ENCODE measurements at regions not wholly inside any gene's neighbourhood (a gene's known extent, or its start where the extent isn't known, plus 50 kb on each side); places are given as distances from the start of the nearest gene placed in this dataset.
"Not testable (repeated sequence)": the region's sequence is repeated elsewhere in the genome, so short reads cannot be mapped to it uniquely, and the experiment has no call there.

DNA sequence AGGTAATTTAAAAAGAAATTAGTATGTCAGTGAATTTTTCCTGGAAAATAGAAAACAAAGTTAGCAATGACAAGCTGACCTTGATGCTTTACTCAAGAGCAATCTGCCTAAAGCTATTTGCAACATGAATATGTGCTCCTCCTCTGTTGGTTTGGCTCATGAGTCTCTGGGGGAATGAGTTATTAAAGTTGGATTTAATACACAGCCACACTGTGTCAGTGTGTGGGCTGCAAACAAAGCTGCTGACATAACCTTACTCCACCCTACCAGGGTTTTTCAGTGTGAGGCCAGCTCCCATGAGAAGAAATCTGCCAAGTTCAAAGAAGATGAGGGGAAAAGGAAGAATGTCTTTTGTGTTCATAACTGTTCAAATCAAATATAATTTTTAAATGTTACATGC is 280.5 kb downstream of the TLL1 start:
- in situ Hi-C loops (cut with MboI; ENCODE audit: low pct_unique_long_range_greater_than_20kb in 2 of 9, low sequenced_read_pairs in 9 of 9, unreplicated experiment in 9 of 9) = loop anchor here in 2 of 9 experiments (25.0 kb wide), 2 partner anchors 434 to 2009 kb away; no protein-coding TSS in a partner anchor
- Histone ChIP-seq H3K27ac (no peak overlapping the region), H3K4me1 (replicated peaks in 1 of 2) (peaks cover 0 to 16% of the 10 kb centered on the region in 2 donors), H3K4me3 (no peak overlapping the region)
- ATAC-seq (replicated peaks in 6 of 8) = peak; percentile 33 to 95 (median 82)

DNA sequence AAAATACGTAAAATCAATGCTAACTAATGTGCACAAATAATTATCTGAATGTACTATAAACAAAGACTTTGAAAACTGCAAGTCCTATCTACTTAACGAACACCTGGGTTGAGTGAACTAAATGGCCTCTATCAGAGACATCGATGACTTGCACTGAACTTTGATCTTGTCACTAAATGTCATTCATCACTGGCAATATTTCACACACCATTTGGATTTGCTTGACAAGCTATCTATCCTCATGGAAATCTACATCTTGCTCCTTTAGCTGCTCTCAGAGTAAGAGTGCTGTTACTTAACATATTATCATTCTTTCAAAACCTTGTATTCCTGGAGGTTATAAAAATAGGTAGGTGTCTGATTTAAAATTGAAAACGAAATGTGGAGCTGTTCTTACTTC is 289.3 kb downstream of the TLL1 start:
- Histone ChIP-seq H3K27ac (no peak overlapping the region), H3K4me1 (replicated peaks in 1 of 2) (peaks cover 0 to 9% of the 10 kb centered on the region in 2 donors), H3K4me3 (no peak overlapping the region)
- in situ Hi-C loops (cut with MboI; ENCODE audit: low pct_unique_long_range_greater_than_20kb in 2 of 9, low sequenced_read_pairs in 9 of 9, unreplicated experiment in 9 of 9) = loop anchor here in 2 of 9 experiments (25.0 kb wide), 2 partner anchors 425 to 2000 kb away; no protein-coding TSS in a partner anchor
- ATAC-seq (replicated peaks in 6 of 8) = no peak
- WGBS, 10 experiments = 0 to 100% (median 51%) methylated on average over 1 to 4 of the region's 4 CpGs

DNA sequence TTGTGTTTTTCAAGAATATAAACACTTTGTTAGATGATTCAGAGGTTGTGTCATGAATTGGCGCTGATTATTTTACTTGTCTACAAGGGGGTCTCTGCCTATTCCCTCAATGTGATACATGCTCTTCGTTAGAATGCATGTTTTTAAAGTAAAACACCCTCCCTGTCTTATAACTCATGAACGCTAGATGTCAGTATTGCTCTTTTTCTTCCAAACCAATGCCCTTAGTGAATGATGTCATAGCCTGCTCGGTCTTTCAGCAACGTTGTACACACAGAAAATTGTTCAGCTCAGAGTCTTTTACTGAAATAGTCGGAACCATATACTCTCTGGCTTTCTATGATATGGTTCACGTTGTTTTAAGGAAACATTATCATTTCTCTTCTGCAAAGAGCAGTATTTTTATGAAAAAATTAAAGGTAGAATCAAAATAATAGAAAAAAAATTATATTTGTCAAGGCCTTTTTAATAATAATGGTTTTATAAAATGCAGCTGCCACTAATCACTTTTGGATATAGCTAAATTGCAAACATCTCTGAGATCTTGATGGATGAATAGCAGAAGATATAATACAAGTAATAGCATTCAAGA is 292.9 kb downstream of the TLL1 start:
- in situ Hi-C loops (cut with MboI; ENCODE audit: low pct_unique_long_range_greater_than_20kb in 2 of 9, low sequenced_read_pairs in 9 of 9, unreplicated experiment in 9 of 9) = loop anchor here in 2 of 9 experiments (25.0 kb wide), 2 partner anchors 421 to 1996 kb away; no protein-coding TSS in a partner anchor
- Histone ChIP-seq H3K4me3 (no peak overlapping the region), H3K4me1 (replicated peaks in 1 of 2) (peaks cover 0 to 9% of the 10 kb centered on the region in 2 donors), H3K27ac (no peak overlapping the region)
- peak; percentile 78 to 96 (median 86) for ATAC-seq (replicated peaks in 6 of 8)
- 0 to 5% (median 3%) methylated on average over 3 to 7 of the region's 7 CpGs for WGBS, 10 experiments

DNA sequence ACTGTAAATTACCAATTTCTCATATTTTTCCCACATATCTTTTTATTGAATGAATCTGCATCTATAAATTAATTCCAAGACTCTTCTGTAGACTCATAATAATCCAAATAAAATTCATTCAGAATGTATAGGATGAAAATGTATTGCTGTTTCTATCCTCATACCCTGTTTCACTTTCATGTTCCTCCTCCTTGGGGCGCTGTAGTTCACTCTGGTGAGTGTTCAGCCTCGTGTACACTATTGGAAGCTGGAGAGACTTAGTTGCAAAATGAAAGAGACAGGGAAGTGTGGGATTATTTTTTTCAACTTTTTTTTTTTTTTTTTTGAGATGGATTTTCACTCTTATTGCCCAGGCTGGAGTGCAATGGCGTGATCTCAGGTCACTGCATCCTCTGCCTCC is 296.1 kb downstream of the TLL1 start:
- Histone ChIP-seq H3K4me3 (no peak overlapping the region), H3K4me1 (replicated peaks in 1 of 2) (no peaks in the 10 kb centered on the region), H3K27ac (no peak overlapping the region)
- WGBS, 10 experiments = 0 to 100% (median 59%) methylated on average over 1 to 3 of the region's 3 CpGs
- in situ Hi-C loops (cut with MboI; ENCODE audit: low pct_unique_long_range_greater_than_20kb in 2 of 9, low sequenced_read_pairs in 9 of 9, unreplicated experiment in 9 of 9) = loop anchor here in 2 of 9 experiments (25.0 kb wide), 2 partner anchors 418 to 1993 kb away; no protein-coding TSS in a partner anchor
- peak in 4 of 8 experiments; percentile 21 to 74 (median 48) for ATAC-seq (replicated peaks in 6 of 8)

DNA sequence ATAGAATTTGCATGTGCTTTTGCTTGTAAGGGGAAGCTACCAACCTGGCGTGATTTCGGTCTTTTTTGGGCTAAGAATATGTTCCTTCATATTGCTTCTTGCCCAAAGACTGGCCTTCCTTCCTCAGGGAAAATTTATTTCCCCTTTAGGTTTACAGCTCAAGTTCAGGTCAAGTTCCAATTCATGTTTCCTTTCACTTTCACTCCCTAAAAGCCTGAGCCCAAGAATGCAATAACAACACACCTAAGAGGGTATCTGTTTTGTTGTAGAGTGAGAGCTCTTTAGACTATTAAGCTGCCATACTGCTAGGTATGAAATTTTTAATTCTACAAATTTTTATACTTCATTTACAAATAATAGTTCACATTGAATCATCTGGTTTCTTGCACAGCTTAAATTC is 299.6 kb downstream of the TLL1 start:
- 0 to 78% (median 70%) methylated on average over 2 of the region's 2 CpGs; no CpG with 5 or more reads in 3 of the 10 experiments for WGBS, 10 experiments
- in situ Hi-C loops (cut with MboI; ENCODE audit: low pct_unique_long_range_greater_than_20kb in 2 of 9, low sequenced_read_pairs in 9 of 9, unreplicated experiment in 9 of 9) = loop anchor here in 2 of 9 experiments (25.0 kb wide), 2 partner anchors 415 to 1990 kb away; no protein-coding TSS in a partner anchor
- no peaks in the 10 kb centered on the region for H3K4me1 ChIP-seq (replicated peaks in 1 of 2)
- H3K27ac ChIP-seq = no peak overlapping the region
- no peak overlapping the region for H3K4me3 ChIP-seq
- no peak for ATAC-seq (replicated peaks in 6 of 8)

DNA sequence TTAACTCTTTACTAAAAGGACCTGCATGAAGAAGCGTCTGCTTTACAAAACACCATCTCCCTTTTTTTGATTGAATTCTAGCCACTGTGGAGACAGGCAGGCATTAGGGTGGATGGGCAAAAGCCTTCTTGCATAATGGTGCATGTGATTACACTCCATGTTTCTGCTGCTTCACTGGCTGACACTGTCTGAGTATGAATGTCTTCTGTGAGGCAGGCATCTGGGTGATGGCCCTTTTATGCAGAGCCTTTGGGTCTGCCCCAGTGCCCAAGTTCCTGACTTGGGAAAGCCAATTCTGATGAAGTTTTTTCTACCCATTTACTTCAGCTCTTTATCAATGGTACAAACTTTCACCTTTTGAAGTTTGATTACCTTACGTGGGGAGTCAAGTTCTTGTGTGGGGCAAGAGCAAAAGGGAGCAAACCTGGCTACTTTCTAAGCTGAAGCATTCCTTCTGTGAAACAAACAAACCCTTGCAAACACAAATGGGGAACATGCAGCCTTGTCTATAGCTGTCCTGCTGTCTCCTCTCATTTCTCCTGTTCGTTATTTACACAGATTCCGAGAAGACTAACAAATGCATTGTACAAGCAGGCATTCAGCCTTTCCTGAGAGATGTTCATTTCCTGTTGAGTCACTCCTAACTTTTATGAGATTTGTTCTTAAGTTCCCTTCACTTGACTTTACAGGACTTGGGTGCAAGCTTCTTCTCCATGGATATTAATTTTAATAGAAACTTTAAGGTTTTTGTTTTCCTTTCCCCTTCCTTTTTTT is 301.9 kb downstream of the TLL1 start:
- ATAC-seq (replicated peaks in 6 of 8) = peak in 1 of 8 experiments; percentile 69
- in situ Hi-C loops (cut with MboI; ENCODE audit: low pct_unique_long_range_greater_than_20kb in 2 of 9, low sequenced_read_pairs in 9 of 9, unreplicated experiment in 9 of 9) = loop anchor here in 2 of 9 experiments (25.0 kb wide), 2 partner anchors 412 to 1987 kb away; no protein-coding TSS in a partner anchor
- Histone ChIP-seq H3K4me3 (no peak overlapping the region), H3K27ac (no peak overlapping the region), H3K4me1 (replicated peaks in 1 of 2) (no peaks in the 10 kb centered on the region)
- WGBS, 10 experiments = 0 to 90% (median 61%) methylated on average over 1 to 4 of the region's 4 CpGs

DNA sequence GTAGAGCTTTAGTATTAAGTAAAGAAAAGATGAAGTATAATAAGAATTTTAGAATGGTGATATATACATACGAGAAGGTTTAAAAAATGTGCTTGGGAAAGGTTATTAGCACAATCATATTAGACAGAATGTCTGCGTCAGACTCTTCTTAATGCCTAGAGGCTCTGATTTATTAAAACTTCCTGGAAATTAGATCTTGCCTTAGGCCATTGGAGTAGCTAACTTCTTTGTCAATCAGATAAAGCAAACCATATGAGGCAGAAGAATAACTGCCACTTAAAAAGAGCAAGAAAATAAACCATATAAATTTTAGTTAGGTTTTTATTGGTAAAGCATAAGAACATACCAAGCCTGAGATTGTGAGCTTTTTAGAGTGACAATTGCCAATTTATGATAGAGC is 309.1 kb downstream of the TLL1 start:
- 0 to 100% (median 68%) methylated on average over 1 to 2 of the region's 2 CpGs for WGBS, 10 experiments
- H3K4me1 ChIP-seq (replicated peaks in 1 of 2) = no peaks in the 10 kb centered on the region
- ATAC-seq (replicated peaks in 6 of 8) = no peak
- no peak overlapping the region for H3K4me3 ChIP-seq
- in situ Hi-C loops (cut with MboI; ENCODE audit: low pct_unique_long_range_greater_than_20kb in 2 of 9, low sequenced_read_pairs in 9 of 9, unreplicated experiment in 9 of 9) = no loop called here
- H3K27ac ChIP-seq = no peak overlapping the region

DNA sequence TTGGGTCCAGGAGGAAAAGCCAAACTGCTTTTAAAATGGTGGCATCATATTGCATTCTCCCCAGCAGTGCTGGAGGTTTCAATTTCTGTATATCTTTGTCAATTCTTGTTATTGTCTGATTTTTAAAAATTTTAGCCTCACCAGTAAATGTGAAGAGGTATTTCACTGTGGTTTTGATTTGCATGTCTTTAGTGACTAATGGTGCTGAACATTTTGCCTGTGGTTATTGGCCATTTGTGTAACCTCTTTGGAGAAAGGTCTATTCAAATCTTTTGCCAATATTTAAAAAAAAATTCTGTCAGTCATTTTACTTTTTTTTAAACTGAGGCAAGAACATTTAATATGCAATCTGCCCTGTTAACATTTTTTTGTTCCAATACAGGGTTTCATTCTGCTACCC is 322.1 kb downstream of the TLL1 start:
- in situ Hi-C loops (cut with MboI; ENCODE audit: low pct_unique_long_range_greater_than_20kb in 2 of 9, low sequenced_read_pairs in 9 of 9, unreplicated experiment in 9 of 9) = no loop called here
- H3K27ac ChIP-seq = no peak overlapping the region
- no peaks in the 10 kb centered on the region for H3K4me1 ChIP-seq (replicated peaks in 1 of 2)
- ATAC-seq (replicated peaks in 6 of 8) = no peak
- H3K4me3 ChIP-seq = no peak overlapping the region

DNA sequence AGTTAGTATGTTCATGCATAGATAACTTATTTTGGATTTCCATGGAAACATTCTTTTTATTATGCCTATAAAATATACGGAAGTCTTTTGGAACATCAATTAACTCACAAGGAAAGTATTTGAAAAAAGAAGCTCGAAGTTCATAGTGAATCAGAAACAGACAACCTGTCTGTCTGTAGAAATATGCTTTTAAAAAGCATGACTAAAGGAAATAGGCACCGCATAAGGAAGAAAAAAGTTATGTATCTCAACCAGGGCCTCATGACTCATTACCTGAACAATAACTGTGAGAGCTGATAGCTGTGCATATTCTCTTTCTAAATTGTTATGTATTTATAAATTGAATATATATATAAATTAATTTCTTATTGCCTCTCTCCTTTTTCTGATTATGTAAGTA is 324.1 kb downstream of the TLL1 start:
- Histone ChIP-seq H3K4me3 (no peak overlapping the region), H3K27ac (no peak overlapping the region), H3K4me1 (replicated peaks in 1 of 2) (no peaks in the 10 kb centered on the region)
- ATAC-seq (replicated peaks in 6 of 8) = no peak
- 7 to 93% (median 79%) methylated on average over 2 to 3 of the region's 3 CpGs; no CpG with 5 or more reads in 1 of the 10 experiments for WGBS, 10 experiments
- in situ Hi-C loops (cut with MboI; ENCODE audit: low pct_unique_long_range_greater_than_20kb in 2 of 9, low sequenced_read_pairs in 9 of 9, unreplicated experiment in 9 of 9) = no loop called here

DNA sequence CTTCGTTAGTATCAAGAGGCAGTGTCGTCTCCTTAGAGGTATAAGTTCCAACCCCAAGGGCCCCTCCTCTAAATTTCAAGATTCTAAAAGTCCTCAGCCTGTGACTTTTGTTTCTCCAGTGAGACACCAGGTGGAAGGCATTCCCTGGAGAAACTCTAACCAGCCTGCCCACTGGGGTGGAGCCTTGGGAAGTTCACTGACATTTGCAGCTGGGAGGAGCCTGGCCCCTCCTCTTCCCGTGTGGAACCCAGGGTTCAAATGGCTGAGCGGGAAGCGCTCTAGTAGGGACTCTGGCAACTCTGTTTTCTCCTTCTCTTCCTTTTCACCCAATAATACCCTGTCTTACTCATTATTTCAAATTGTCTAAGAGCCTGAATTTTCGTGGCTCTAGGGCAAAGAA is 325.0 kb downstream of the TLL1 start:
- no peaks in the 10 kb centered on the region for H3K4me1 ChIP-seq (replicated peaks in 1 of 2)
- WGBS, 10 experiments = 6 to 90% (median 42%) methylated on average over 1 to 5 of the region's 6 CpGs; no CpG with 5 or more reads in 3 of the 10 experiments
- H3K27ac ChIP-seq = no peak overlapping the region
- in situ Hi-C loops (cut with MboI; ENCODE audit: low pct_unique_long_range_greater_than_20kb in 2 of 9, low sequenced_read_pairs in 9 of 9, unreplicated experiment in 9 of 9) = no loop called here
- no peak for ATAC-seq (replicated peaks in 6 of 8)
- no peak overlapping the region for H3K4me3 ChIP-seq

DNA sequence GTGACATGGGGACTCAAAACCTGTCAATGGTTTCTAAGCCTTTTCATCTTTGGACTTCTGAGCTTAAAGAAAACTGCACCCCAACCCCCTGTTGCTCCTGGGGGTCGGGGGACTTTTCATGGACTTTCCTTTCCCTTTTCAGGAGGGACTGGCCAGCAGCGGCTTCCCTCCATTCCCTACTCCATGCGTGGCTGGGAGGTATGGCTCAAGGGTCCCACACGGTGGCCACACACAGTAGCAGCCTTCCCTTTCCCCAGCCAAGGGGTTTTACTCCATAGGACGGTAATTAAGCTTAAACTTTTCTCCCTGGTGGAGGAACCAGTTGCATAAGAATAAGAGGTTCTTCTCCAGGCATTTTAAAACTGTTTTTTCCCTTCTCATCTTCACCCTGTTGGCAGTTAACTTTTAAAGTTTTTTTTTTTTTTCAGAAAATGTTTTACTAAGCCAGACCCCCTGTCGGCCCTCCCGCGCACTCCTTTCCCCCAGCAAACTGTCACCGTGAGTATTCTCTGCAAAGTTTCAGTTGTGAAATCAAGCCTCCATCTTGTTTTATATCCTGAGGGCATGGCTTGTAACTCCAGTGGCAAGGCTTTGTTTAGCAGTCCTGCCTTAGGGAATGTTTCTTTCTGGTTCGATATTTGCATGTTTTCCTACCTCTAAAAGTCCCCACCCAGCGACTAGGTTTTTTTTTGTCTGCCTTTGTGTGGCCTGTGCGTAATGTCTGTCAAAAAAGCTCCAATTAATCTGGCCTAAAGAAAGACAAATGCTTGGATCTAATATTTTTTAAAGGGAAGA is 325.7 kb downstream of the TLL1 start:
- H3K4me1 ChIP-seq (replicated peaks in 1 of 2) = no peaks in the 10 kb centered on the region
- no peak overlapping the region for H3K4me3 ChIP-seq
- ATAC-seq (replicated peaks in 6 of 8) = peak in 1 of 8 experiments; percentile 19
- 14 to 87% (median 73%) methylated on average over 1 to 12 of the region's 12 CpGs for WGBS, 10 experiments
- no peak overlapping the region for H3K27ac ChIP-seq
- in situ Hi-C loops (cut with MboI; ENCODE audit: low pct_unique_long_range_greater_than_20kb in 2 of 9, low sequenced_read_pairs in 9 of 9, unreplicated experiment in 9 of 9) = no loop called here

DNA sequence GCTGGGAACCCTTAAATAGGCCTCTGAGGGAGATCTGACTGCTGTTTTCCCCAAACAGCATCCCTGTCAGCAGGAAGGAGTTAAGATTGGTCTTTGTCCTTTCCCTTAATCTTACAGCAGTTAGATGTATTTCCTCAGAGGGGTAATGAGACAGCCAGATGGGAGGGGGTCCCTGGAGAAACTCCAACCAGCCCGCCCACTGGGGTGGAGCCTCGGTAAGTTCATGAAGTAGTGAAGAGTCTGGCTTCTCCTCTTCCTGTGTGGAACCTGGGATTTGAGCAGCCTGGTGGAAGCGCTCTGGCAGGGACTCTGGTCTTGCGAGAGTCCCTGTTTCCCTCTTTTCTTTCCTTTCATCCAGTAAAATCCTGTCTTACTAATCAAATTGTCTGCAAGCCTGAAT is 330.0 kb downstream of the TLL1 start:
- Histone ChIP-seq H3K4me3 (no peak overlapping the region), H3K27ac (no peak overlapping the region), H3K4me1 (replicated peaks in 1 of 2) (no peaks in the 10 kb centered on the region)
- WGBS, 10 experiments = 33 to 100% (median 83%) methylated on average over 1 to 3 of the region's 4 CpGs; no CpG with 5 or more reads in 3 of the 10 experiments
- no peak for ATAC-seq (replicated peaks in 6 of 8)
- in situ Hi-C loops (cut with MboI; ENCODE audit: low pct_unique_long_range_greater_than_20kb in 2 of 9, low sequenced_read_pairs in 9 of 9, unreplicated experiment in 9 of 9) = no loop called here

DNA sequence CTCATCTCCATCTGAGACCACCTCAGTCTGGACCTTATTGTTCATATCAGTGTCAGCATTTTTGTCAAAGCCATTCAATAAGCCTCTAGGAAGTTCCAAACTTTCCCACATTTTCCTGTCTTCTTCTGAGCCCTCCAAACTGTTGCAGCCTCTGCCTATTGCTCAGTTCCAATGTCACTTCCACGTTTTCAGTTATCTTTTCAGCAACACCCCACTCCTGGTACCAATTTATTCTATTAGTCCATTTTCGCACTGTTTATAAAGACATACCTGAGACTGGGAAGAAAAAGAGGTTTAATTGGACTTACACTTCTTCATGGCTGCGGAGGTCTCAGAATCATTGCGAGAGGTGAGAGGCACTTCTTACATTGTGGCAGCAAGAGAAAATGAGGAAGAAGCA is 339.3 kb downstream of the TLL1 start:
- H3K27ac ChIP-seq; H3K4me3 ChIP-seq; H3K4me1 ChIP-seq (replicated peaks in 1 of 2); ATAC-seq (replicated peaks in 6 of 8); in situ Hi-C loops (cut with MboI; ENCODE audit: low pct_unique_long_range_greater_than_20kb in 2 of 9, low sequenced_read_pairs in 9 of 9, unreplicated experiment in 9 of 9): not testable (repeated sequence)
- 0 to 100% (median 72%) methylated on average over 1 to 3 of the region's 4 CpGs; no CpG with 5 or more reads in 1 of the 10 experiments for WGBS, 10 experiments
